ENCODE measurements at regions not wholly inside any gene's neighbourhood (a gene's known extent, or its start where the extent isn't known, plus 50 kb on each side); places are given as distances from the start of the nearest gene placed in this dataset.
"Not testable (repeated sequence)": the region's sequence is repeated elsewhere in the genome, so short reads cannot be mapped to it uniquely, and the experiment has no call there.

- DNase-seq = no peak
These were observed 50.7 kb upstream of the DIAPH3 start for GRCh38 chr13:60214213-60215055.

GRCh38 chr13:60220072-60220471 lies 56.3 kb upstream of the DIAPH3 start:
- DNase-seq = no peak

GRCh38 chr13:60221581-60221980 lies 57.9 kb upstream of the DIAPH3 start:
- DNase-seq = no peak

- DNase-seq = peak; percentile 38
These were observed 62.8 kb upstream of the DIAPH3 start for GRCh38 chr13:60226507-60226906.

GRCh38 chr13:60227158-60227557 lies 63.4 kb upstream of the DIAPH3 start:
- DNase-seq = no peak

GRCh38 chr13:60229708-60230272 lies 66.1 kb upstream of the DIAPH3 start:
- peak; percentile 69 for DNase-seq

- DNase-seq = no peak
These were observed 66.9 kb upstream of the DIAPH3 start for GRCh38 chr13:60230593-60230992.

- DNase-seq = no peak
These were observed 78.4 kb upstream of the DIAPH3 start for GRCh38 chr13:60242043-60242595.

- no peak for DNase-seq
These were observed 80.7 kb upstream of the DIAPH3 start for GRCh38 chr13:60244381-60244780.

- not testable (repeated sequence) for DNase-seq
These were observed 87.7 kb upstream of the DIAPH3 start for GRCh38 chr13:60251419-60251818.

- no peak for DNase-seq
These were observed 94.6 kb upstream of the DIAPH3 start for GRCh38 chr13:60258349-60258748.

- DNase-seq = no peak
These were observed 96.7 kb upstream of the DIAPH3 start for GRCh38 chr13:60260440-60260839.

GRCh38 chr13:60261432-60262351 lies 98.0 kb upstream of the DIAPH3 start:
- DNase-seq = peak; percentile 70

GRCh38 chr13:60265566-60265965 lies 101.8 kb upstream of the DIAPH3 start:
- DNase-seq = no peak

- peak; percentile 21 for DNase-seq
These were observed 103.9 kb upstream of the DIAPH3 start for GRCh38 chr13:60267498-60268202.

GRCh38 chr13:60268203-60268555 lies 104.5 kb upstream of the DIAPH3 start:
- no peak for DNase-seq

- no peak for DNase-seq
These were observed 110.3 kb upstream of the DIAPH3 start for GRCh38 chr13:60273971-60274527.

GRCh38 chr13:60274655-60275054 lies 110.9 kb upstream of the DIAPH3 start:
- no peak for DNase-seq

GRCh38 chr13:60275208-60275607 lies 111.5 kb upstream of the DIAPH3 start:
- DNase-seq = no peak

GRCh38 chr13:60280524-60280923 lies 116.5 kb upstream of the TDRD3 start:
- not testable (repeated sequence) for DNase-seq

- no peak for DNase-seq
These were observed 114.8 kb upstream of the TDRD3 start for GRCh38 chr13:60282186-60282585.

GRCh38 chr13:60282708-60283107 lies 114.3 kb upstream of the TDRD3 start:
- no peak for DNase-seq

All from NCI-H2227 treated with DMSO at 0.1 percent for 48 hours (cell line).